Left renal pelvis (tissue), 4 donors: ENCODE measurements at regions not wholly inside any gene's neighbourhood (a gene's known extent, or its start where the extent isn't known, plus 50 kb on each side); places are given as distances from the start of the nearest gene placed in this dataset.
"Not testable (repeated sequence)": the region's sequence is repeated elsewhere in the genome, so short reads cannot be mapped to it uniquely, and the experiment has no call there.

Source experiments
- DNase-seq, 4 donors: peaks; one replicate each; pipeline ENCODE4 v3.0.0-alpha.2; 2013; ENCODE audit warnings: low read depth in 4 of 4, low spot score in 3 of 4

- peak in 3 of 4 donors; percentile 16 to 29 (median 16) for DNase-seq
Observed at GRCh38 chr11:82229341-82229740, 504.3 kb downstream of the FAM181B start.

- DNase-seq: no peak
Observed at GRCh38 chr11:82225930-82226329, 507.7 kb downstream of the FAM181B start.

- no peak for DNase-seq
Observed at GRCh38 chr11:82225502-82225901, 508.2 kb downstream of the FAM181B start.

GRCh38 chr11:82216927-82217570 lies 516.6 kb downstream of the FAM181B start:
- no peak for DNase-seq

- no peak for DNase-seq
Observed at GRCh38 chr11:82210011-82210410, 523.7 kb downstream of the FAM181B start.

GRCh38 chr11:82195283-82195682 lies 538.4 kb downstream of the FAM181B start:
- peak in 1 of 4 donors; percentile 41 for DNase-seq

- DNase-seq: no peak
Observed at GRCh38 chr11:82194521-82194920, 539.1 kb downstream of the FAM181B start.

GRCh38 chr11:82191695-82192094 lies 542.0 kb downstream of the FAM181B start:
- DNase-seq: no peak

- DNase-seq: no peak
Observed at GRCh38 chr11:82185925-82186324, 547.7 kb downstream of the FAM181B start.

GRCh38 chr11:82184966-82185365 lies 548.7 kb downstream of the FAM181B start:
- no peak for DNase-seq

GRCh38 chr11:82183346-82183745 lies 550.3 kb downstream of the FAM181B start:
- DNase-seq: no peak

GRCh38 chr11:82182697-82183096 lies 551.0 kb downstream of the FAM181B start:
- not testable (repeated sequence) for DNase-seq

- DNase-seq: not testable (repeated sequence)
Observed at GRCh38 chr11:82181796-82182195, 551.9 kb downstream of the FAM181B start.

GRCh38 chr11:82176945-82177344 lies 556.7 kb downstream of the FAM181B start:
- no peak for DNase-seq

- DNase-seq: no peak
Observed at GRCh38 chr11:82176365-82176764, 557.3 kb downstream of the FAM181B start.

GRCh38 chr11:82174610-82175009 lies 559.1 kb downstream of the FAM181B start:
- no peak for DNase-seq

GRCh38 chr11:82146789-82147188 lies 586.9 kb downstream of the FAM181B start:
- no peak for DNase-seq

GRCh38 chr11:82118946-82119345 lies 614.7 kb downstream of the FAM181B start:
- no peak for DNase-seq

- no peak for DNase-seq
Observed at GRCh38 chr11:82117362-82117761, 616.3 kb downstream of the FAM181B start.

GRCh38 chr11:82105331-82105998 lies 628.2 kb downstream of the FAM181B start:
- no peak for DNase-seq

- DNase-seq: no peak
Observed at GRCh38 chr11:82092904-82093303, 640.8 kb downstream of the FAM181B start.

GRCh38 chr11:82089426-82089825 lies 644.2 kb downstream of the FAM181B start:
- no peak for DNase-seq
